HepG2 (cell line): ENCODE measurements at regions not wholly inside any gene's neighbourhood (a gene's known extent, or its start where the extent isn't known, plus 50 kb on each side); places are given as distances from the start of the nearest gene placed in this dataset.
A peak's percentile ranks its signal among the peaks of the same experiment; 100 is the strongest.

Source experiments
- CEBPB ChIP-seq: IDR thresholded peaks from 2 replicates; pipeline ENCODE4 v1.6.1; 2011; ENCODE audit warnings: low read depth, low read length, improper control_type of control experiment, borderline replicate concordance
- DPF2 ChIP-seq: sonication (generic); formaldehyde crosslinking; IDR thresholded peaks from 2 replicates; pipeline ENCODE4 v1.4.0; 2020; ENCODE audit warnings: mild to moderate bottlenecking, low read depth, missing genetic modification reagents, borderline replicate concordance
- FLYWCH1 ChIP-seq: sonication (generic); formaldehyde crosslinking; IDR thresholded peaks from 2 replicates; pipeline ENCODE4 v1.8.1; 2023; ENCODE audit warnings: mild to moderate bottlenecking, missing genetic modification reagents
- HHEX ChIP-seq: IDR thresholded peaks from 2 replicates; pipeline ENCODE4 v1.6.1; 2016; ENCODE audit warnings: control low read depth
- STAG1 ChIP-seq: sonication (generic); formaldehyde crosslinking; IDR thresholded peaks from 2 replicates; pipeline ENCODE4 v1.4.0; 2020; ENCODE audit warnings: missing genetic modification reagents
- TEAD3 ChIP-seq: optimal IDR thresholded peaks from 2 replicates; pipeline ENCODE3; 2016; ENCODE audit warnings: borderline replicate concordance
- ZC3H13 ChIP-seq: sonication (generic); formaldehyde crosslinking; IDR thresholded peaks from 2 replicates; pipeline ENCODE4 v1.8.1; 2023; ENCODE audit warnings: mild to moderate bottlenecking, missing genetic modification reagents, moderate library complexity
- ZNF816 ChIP-seq: sonication (generic); formaldehyde crosslinking; IDR thresholded peaks from 2 replicates; pipeline ENCODE4 v1.8.0; 2022; ENCODE audit warnings: missing genetic modification reagents, mild to moderate bottlenecking, borderline replicate concordance
- TF ChIP-seq, protein P1 (sequence below): sonication (generic); formaldehyde crosslinking; IDR thresholded peaks from 2 replicates; pipeline ENCODE4 v1.5.1; 2020; ENCODE audit warnings: mild to moderate bottlenecking, missing genetic modification reagents
- TF ChIP-seq, protein P2 (sequence below): fragments of 450-650 bp; IDR thresholded peaks from 2 replicates; pipeline ENCODE4 v1.6.1; 2017

DNA sequence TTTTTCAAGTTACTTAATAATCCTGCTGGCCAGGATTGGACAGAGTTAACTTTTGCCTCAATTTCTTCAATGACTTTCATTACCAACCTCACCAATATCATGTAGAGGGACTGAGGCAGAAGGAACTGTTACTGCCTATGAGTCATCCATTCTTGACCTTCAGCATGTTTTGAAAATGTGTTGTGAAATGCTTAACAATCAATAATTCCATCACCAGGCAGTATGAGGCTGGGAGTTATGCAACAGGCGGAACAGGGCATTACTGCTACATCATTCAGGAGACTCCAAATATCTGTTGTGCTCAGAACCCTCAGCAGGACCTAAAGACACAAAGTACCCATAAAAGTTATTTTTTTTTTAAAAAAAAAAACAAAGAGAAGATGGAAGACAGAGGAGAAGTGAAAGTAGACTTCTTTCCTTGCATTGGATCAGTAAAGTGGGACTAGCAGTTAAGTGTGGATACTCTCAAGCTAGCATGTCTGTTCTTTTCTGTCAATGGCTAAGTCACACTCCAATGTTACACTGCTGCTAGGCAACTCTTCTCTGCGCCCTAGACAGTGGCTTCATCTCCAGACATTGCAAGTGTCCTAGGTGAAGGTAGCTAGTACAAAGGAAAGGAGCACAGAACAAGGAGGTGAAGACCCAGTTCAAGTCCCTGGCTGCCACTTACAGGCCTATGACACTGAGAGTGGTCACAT lies 184.9 kb upstream of the LPP start (continued):
- TF ChIP-seq, protein P1, sequence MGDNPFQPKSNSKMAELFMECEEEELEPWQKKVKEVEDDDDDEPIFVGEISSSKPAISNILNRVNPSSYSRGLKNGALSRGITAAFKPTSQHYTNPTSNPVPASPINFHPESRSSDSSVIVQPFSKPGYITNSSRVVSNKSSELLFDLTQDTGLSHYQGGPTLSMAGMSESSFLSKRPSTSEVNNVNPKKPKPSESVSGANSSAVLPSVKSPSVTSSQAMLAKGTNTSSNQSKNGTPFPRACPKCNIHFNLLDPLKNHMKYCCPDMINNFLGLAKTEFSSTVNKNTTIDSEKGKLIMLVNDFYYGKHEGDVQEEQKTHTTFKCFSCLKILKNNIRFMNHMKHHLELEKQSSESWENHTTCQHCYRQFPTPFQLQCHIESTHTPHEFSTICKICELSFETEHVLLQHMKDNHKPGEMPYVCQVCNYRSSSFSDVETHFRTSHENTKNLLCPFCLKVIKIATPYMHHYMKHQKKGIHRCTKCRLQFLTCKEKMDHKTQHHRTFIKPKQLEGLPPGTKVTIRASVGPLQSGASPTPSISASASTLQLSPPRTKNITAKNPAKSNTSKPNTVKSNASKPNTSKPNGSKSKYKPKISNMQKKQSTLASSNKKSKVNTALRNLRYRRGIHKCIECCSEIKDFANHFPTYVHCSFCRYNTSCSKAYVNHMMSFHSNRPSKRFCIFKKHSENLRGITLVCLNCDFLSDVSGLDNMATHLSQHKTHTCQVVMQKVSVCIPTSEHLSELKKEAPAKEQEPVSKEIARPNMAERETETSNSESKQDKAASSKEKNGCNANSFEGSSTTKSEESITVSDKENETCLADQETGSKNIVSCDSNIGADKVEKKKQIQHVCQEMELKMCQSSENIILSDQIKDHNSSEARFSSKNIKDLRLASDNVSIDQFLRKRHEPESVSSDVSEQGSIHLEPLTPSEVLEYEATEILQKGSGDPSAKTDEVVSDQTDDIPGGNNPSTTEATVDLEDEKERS = 0 out of 2 replicates have a peak, but pooled peaks have one; percentile 43
- peak; percentile 83 for TF ChIP-seq TEAD3
- TF ChIP-seq HHEX (CRISPR knock-in tag) = peak; percentile 57; the same call in 1 of the 2 replicates
- peak; percentile 98 for TF ChIP-seq CEBPB
- peak; percentile 88 for TF ChIP-seq DPF2 (CRISPR knock-in tag)
- TF ChIP-seq ZNF816 (CRISPR knock-in tag) = no peak
- TF ChIP-seq STAG1 (CRISPR knock-in tag) = 0 out of 2 replicates have a peak, but pooled peaks have one; percentile 14
- TF ChIP-seq ZC3H13 (CRISPR knock-in tag) = no peak
- TF ChIP-seq, protein P2, sequence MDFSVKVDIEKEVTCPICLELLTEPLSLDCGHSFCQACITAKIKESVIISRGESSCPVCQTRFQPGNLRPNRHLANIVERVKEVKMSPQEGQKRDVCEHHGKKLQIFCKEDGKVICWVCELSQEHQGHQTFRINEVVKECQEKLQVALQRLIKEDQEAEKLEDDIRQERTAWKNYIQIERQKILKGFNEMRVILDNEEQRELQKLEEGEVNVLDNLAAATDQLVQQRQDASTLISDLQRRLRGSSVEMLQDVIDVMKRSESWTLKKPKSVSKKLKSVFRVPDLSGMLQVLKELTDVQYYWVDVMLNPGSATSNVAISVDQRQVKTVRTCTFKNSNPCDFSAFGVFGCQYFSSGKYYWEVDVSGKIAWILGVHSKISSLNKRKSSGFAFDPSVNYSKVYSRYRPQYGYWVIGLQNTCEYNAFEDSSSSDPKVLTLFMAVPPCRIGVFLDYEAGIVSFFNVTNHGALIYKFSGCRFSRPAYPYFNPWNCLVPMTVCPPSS = no peak
- no peak for TF ChIP-seq FLYWCH1
